HG03439 (cell line): ENCODE measurements at regions not wholly inside any gene's neighbourhood (a gene's known extent, or its start where the extent isn't known, plus 50 kb on each side); places are given as distances from the start of the nearest gene placed in this dataset.

Experiments used
- ATAC-seq: cut with Tn5 transposase; IDR thresholded peaks from one replicate; pipeline ENCODE4 v1.9.1; 2021; ENCODE audit warnings: mild to moderate bottlenecking, moderate library complexity; ENCODE audit not compliant: unreplicated experiment

DNA sequence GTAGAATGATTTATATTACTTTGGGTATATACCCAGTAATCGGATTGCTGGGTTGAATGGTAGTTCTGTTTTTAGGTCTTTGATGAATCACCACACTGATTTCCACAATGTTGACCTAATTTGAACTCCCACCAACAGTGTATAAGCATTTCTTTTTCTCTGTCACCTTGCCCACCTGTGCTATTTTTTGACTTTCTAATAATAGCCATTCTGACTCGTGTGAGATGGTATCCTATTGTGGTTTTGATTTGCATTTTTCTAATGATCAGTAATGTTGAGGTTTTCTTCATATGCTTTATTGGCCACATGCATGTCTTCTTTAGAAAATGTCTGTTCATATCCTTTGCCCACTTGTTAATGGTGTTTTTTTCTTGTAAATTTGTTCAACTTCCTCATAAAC is 340.8 kb downstream of the PLOD2 start:
- ATAC-seq = no peak

DNA sequence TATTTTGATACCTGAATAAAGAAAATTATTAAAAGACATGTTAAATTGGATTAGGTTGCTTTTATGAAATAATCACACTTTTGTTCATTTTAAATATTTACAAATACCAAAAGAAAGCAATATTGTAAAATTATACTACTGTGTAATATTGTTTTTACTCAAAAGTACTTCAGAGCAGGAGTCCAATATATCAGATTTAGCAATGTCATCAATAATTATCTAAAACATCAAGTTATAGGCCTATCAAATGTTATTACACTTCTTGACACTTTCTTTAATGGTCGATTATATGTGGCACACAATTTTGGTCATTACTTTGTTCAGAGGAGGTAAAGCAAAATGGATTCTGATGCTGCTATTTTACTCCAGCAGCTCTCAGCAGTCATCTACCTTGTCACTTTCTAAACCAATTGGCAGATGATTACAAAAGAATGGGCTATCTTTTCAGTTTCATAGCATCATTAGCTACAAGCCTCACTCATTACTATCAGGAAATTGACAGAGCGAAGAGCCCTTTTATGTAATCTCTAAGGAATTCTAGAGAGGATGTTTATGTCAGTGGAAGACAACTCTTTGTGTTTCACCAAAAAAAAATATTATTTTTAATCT is 318.6 kb downstream of the PLOD2 start:
- no peak for ATAC-seq

DNA sequence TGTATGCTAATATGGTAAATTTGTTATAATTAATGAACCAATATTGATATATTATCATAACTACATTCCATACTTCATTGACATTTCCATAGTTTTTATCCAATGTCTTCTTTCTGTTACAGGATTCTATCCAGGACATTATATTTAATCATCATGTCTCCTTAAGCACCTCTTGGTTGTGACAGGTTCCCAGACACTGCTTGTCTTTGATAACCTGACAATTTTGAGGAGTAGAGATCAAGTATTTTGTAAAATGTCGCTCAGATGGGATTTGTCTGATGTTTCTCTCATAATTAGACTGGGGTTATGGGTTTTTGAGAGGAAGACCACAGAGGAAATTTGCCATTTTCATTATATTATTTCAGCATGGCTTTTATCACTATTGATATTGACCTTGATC is 317.4 kb downstream of the PLOD2 start:
- ATAC-seq = no peak

DNA sequence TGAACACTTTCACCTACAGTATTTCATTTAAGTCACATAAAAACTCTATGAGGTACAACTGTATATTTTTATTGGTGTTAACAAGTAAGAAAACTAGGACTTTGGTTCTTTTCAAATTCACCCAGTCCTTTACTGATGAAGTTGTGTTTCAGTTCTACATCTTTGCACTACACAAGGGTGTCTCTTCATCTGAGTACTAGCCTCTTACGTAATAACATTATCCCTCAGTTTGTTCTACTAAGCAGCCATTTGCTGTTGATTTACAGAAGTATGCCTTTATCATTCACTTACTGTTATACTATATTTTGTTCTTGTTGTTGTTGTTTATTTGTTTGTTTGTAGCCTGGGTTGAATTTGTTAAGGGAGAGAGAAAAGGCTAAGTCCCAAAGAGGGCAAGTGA is 311.9 kb downstream of the PLOD2 start:
- ATAC-seq = no peak

DNA sequence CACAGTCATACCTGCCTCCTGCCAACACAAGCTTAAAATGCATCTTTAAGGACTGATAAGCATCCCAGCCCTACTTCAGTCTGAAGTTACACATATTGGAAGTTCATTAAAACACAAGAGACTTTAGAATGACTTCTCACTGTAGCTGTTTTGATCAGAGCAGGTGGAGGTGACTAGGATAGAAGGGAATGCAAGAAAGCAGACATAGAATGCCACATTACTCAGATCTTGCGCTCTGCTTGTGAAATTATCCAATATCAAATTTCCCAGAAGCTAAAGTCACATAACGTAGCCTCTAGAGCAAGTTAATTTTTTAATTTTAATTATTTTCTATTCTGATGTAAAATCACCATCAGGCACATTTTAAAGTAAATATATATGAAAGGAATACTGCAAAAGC is 306.5 kb downstream of the PLOD2 start:
- ATAC-seq = no peak

DNA sequence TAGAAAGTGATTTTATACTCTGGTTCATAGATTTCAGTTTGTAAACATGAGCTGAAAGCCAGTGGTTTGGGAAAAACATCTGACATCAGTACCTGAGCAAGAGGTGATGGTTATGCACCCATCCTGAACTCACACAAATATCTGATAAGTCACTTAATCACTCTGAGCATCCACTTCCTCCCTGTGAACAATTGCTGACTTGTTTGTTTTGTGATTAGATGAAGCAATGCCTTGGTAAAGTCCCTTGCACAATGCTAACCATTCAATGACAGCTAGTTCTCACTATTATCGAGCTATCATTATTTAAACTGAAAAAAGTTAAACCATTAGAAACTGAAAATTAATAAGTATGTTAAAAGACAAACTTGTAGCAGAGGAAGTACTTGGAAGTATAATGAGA is 303.0 kb downstream of the PLOD2 start:
- no peak for ATAC-seq

DNA sequence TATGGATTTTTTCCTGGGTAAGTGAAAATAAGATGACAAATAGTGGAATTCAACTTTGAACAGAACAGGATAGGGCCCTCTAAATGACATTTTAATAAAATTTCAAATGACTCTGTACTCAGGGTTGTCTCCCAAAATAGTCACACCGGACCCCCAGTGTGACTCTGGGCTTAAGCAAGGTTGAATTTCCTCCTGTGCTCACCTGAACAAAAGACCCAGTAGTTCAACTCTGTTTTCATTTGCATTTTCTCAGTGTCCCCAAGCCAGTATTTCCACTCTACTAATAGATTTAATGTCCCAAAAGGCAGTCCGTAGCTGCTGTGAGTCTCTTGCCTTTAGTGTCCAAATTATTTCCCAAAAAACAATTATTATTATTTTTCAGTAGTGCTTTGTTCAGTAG is 296.6 kb downstream of the PLOD2 start:
- no peak for ATAC-seq

DNA sequence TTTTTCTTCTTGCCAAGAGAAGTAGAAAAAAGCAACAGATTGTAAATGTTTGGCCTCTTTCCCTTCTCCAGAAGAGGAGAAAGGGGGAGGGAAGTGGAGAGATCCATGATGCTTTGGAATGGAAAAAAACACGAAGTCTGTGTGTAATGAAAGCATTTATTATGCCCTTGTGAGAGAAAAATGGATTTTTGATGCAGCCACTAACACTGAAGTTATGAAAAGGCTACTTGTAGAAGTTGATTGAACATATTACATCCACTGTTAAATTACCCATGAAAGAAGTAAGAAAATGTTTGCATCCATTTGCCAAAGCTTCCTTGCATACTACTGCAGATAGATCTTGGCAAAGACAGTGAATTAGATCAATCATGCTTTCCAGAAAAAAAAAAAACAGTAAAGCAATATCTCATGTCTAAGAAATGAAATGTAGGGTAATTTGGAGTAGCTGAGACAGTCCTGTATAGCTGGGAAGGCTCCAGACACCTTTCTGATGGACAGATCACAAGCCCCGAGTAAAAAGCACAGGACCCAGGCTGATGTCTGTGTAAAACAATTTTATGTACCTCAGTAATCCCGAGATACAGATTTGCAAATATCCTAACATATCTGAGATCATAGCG is 295.5 kb downstream of the PLOD2 start:
- no peak for ATAC-seq

DNA sequence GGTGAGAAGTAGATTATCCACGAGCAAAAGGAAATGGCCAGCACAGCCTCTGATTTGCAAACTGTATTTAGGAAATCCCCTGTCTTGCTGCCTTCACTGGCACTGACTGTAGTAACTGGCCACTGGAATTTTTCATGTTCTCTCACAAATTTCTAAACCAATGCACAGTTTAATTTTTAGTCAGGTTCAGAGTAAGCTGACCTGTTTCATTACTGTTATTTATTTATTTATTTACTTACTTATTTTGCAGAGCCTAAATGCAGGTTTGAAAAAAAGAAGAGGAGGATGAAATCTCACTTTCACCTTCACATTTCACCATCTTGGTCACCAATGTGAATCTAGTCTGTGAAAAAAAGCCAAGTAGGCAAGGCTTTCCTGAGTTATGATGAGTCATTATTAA is 291.0 kb downstream of the PLOD2 start:
- ATAC-seq = peak; percentile 80

DNA sequence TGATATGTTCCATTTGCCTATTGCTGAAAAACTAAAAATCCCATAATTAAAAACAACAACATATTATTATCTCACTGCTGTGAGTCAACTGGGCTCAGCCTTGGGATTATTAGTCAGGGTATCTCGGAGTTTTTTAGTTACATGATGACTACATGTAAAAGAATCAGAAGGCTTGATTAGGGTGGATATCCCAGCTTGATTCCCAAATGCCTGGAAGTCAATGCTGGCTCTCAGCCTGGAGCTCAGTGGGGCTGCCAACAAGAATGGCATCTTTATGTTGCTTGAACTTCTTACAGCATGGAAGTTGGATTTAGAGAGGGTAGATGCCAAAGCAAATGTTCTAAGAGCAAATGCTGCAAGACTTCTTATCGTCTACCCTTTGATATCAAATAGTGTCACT is 278.5 kb downstream of the PLOD2 start:
- no peak for ATAC-seq

DNA sequence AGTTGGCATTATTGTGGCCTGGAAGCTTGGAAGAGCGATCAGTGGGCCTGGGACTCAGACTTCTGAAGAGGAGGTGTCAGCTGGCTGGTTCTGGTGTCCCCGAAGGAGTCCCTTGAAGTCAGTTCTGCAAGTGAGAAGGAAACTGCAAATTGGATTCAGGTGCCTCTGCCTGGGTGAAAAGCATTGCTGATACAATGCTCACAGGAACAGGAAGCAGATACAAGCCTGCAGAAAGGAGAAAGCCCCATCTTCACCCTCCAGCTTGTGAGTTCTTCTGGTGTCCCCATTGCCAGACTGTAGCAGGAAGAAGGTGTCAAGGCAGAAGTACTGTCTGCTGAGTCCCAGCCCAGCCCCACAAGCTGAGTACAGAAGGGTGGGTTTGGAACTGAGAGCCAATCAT is 271.3 kb downstream of the PLOD2 start:
- ATAC-seq = no peak

DNA sequence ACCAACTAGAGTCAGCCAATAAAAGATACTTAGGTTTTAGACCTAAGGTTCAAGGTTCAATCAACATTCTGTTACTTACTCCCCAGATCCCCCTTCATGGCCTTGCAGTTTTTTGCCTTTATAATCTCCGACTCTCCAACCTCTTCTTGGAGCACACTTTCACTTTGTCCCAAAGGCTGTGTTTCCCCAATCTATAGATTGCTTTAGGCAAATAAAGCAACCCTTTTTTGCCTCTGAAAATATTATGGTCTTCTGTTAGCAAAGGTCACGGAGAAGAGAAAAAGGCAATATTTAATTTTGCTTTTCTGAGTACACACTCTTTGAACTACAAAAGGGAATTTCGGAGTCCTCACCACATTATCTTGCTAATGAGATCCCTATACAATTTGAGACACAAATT is 268.1 kb downstream of the PLOD2 start:
- no peak for ATAC-seq

DNA sequence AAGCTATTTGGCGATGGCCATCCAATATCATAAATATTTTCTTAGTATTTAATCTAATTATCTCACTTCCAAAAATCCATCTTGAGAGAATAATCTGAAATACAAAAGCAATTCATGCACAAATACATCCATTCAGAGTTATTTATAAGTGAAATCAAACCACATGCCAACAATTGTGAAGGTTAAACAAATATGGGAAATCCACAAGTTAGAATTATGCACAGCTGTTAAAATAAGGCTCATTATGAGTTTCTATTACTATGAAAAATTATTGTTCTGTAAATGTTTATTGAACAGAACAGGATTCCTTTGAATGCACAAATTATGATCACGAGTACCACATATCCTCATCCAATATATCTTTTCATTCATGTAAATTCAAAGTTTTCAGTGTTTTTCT is 267.7 kb downstream of the PLOD2 start:
- no peak for ATAC-seq

DNA sequence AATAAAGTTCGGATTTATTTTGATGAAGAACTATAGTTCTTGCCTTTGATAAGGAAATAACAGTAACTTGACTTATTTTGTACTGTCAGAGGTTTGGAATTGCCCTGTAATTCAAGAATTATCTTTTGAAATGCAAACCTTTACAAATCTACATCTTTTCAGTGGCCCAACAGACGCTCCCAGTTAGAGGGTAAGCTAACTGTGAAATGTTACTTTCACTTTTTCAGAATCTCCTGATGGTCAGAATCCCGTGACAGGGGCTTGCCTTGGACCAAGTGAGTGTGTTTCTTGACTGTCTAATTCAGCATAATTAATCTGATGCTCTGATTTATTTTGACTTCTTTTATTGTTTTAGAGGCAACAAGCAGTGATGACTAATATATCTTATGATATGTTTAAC is 262.5 kb downstream of the PLOD2 start:
- ATAC-seq = no peak

DNA sequence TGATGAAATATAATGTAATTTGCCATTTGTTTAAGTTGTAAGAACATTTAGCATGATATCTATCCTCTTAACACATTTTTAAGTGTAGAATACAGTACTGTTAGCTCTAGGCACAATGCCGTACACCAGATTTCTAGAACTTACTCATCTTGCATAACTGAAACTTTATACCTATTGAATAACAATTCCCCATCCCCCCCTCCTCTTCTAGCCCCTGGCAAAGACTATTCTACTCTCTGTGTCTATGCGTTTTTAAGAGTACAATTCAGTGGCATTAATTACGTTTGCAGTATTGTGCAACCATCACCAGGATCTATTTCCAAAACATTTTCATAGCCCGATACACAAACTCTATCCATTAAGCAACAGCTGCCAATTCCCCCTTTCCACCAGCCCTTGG is 261.7 kb downstream of the PLOD2 start:
- ATAC-seq = peak; percentile 37

DNA sequence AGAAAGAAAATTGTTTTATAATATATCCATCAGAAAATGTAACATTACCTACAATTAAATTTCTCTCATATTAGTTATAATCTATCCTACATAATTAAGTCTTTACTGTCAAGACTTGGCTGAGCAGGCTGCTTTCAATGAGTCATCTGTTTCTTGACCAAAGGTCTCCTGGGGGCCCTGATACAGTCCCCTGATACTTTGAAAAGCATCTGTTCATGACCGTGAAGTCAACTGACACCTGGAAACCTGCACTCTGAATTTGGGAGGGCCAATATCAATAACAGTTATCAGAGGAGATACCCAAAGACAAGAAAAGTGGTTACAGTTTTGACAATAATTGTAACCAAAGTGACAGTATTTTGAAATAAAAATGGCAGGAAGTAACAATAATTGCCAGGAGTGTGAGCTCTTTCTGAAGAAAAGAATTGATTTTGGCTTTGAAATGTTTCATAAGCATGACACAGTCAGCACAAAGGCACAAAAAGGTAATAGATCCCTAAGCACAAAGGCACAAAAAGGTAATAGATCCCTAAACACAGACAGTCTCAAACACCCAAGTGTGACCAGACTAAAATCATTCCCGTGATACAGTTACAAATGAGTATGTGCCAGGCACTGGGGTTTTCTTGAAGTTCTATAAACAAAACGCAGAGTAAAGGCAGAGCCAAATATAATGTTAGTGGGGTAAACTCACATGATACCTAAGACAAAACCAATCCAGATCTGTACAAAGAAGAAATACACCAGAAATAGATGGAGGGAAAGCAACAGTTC is 260.7 kb downstream of the PLOD2 start:
- ATAC-seq = peak; percentile 75

DNA sequence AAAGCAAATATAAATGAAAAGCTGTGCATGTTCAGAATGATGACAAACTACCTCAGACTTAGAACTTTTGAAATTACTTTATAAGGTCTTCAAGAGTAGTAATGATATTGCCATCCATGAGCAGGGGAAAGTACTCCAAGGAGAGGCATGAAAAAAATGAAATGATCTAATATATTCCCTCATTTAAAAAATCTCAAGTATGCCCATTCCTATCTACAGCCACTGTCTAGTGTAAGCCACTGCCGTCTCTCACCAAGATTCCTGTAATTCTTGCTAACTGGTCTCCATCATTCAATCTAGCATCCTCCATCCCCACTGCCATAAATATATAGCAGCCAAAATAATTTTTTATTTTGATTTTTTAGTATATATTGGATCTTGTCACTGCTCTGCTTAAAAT is 258.8 kb downstream of the PLOD2 start:
- ATAC-seq = no peak

DNA sequence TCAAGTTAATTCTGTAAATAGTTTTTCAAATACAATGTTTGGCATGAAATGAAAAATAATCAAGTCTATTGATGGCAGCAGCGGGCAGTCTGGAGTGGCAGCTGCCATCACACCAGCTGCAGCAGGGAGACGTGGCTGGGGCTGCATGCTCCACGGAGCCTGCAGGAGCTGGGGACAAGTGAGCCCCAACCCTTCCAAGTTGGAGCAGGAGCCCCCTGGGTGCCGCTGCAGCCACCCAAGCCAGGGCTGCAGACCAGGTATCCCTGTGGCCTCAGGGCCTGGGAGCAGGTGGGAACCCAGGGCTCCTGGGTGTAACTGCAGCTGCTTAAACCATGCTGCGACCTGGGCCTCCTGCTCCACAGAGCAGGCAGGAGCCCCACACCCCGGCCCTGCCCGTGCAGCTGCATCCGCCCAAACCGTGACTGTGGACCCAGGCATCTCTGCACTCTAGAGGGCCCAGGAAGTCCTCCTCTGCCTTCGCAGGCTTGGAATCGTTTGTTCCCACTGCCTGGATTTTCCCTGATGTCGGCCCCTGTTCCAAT is 257.4 kb downstream of the PLOD2 start:
- ATAC-seq = no peak

DNA sequence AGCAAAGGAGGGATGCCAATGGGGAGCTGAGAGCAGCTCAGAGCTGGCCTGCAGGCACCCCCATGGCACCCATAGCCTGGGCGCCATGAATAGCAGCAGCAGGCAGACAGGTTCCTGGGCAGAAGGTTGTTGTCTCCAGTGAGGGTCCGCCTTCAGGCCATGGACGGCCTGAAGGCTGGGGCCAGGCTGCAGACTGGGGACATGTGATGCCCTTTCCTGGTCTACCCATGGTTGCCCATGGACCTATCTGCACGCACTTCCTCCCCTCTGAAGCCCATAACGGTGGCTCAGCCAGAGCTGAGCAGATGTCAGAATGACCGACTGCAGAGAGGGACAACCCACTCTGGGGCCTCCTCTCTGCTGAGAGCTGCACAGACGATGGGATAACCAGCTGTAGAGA is 256.8 kb downstream of the PLOD2 start:
- no peak for ATAC-seq

DNA sequence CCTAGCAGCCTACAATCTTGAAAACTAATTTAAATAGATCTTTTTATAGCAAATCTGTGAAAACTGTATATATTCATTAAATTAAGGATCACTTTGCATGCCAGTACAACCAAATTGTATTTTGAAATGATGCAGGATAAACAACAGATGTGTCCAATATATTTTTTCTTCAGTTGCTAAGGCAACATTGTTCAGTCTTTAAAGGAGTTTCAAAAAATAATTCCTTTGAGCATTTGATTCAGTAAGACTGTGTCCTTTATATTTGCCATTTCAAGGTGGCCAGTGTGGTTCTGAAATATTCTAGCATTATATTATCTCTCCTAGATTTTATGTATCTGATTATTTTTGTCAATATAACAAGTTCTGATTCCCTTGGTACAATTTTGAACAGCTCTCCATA is 254.7 kb downstream of the PLOD2 start:
- no peak for ATAC-seq

DNA sequence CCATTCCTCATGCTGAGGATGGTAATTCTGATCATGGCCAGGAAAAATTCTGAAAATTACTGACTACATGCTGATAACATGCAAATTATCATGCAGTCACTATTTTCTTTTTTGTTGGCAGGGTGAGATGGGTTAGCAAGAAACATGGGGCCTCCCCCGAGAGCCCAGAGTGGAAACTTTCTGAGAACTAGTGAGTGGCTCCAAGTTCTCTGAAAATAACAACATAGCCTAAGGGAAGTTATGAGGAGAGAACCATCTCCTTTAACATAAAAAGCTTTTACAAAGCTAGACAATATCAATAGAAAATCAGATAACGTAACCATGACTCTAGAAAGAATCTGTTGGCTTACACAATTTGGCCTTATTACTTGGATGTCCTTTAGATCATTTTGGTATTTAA is 254.2 kb downstream of the PLOD2 start:
- no peak for ATAC-seq

DNA sequence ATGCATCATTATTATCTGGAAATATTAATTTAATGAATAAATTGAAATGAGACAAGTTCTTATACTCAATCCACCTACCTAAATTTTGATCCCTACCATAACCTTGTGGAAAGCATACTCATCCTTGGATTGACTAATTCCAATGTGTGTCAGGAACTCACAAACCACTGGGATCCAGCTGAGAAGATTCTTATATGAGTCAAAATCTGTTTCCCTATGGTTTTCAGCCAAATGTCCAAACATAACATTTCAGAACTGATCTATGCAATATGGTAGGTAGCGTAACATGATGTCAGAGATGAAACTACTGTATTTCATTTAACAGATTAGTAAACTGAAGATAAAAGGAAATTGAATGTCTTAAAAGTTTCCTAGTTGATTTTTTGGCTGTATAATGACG is 250.0 kb downstream of the PLOD2 start:
- ATAC-seq = no peak
